ENCODE measurements at regions not wholly inside any gene's neighbourhood (a gene's known extent, or its start where the extent isn't known, plus 50 kb on each side); places are given as distances from the start of the nearest gene placed in this dataset.

GRCh38 chr3:177647341-177647740 is 450.1 kb upstream of the TBL1XR1 start:
- no peak for TF ChIP-seq CTCF (IDR thresholded peaks at IDR 0.05; ENCODE audit: poor library complexity, severe bottlenecking)
- TF ChIP-seq POLR2AphosphoS5 (IDR thresholded peaks at IDR 0.05): no peak
- no peak for TF ChIP-seq SMC3 (conservative IDR thresholded peaks at IDR 0.05; ENCODE audit: poor library complexity)
- no peak for TF ChIP-seq EZH2 (IDR thresholded peaks at IDR 0.05; ENCODE audit: borderline replicate concordance, insufficient read depth, low read length, poor library complexity, severe bottlenecking)
- no peak for TF ChIP-seq TAF1 (IDR thresholded peaks at IDR 0.05; ENCODE audit: low read depth)
- TF ChIP-seq EP300 (conservative IDR thresholded peaks at IDR 0.05; ENCODE audit: poor library complexity, severe bottlenecking): no peak
- no peak for TF ChIP-seq RAD21 (conservative IDR thresholded peaks at IDR 0.05)
- no peak for TF ChIP-seq MXI1 (conservative IDR thresholded peaks at IDR 0.05; ENCODE audit: poor library complexity, severe bottlenecking)

Measured in neural cell (in vitro differentiated cells).